WTC11 (cell line): ENCODE measurements at regions not wholly inside any gene's neighbourhood (a gene's known extent, or its start where the extent isn't known, plus 50 kb on each side); places are given as distances from the start of the nearest gene placed in this dataset.

Experiments
- ATAC-seq: fragments of 200-7000 bp; cut with Tn5 transposase; 2 replicates; pipeline ENCODE4 v1.10.0; 2021; ENCODE audit warnings: mild to moderate bottlenecking, moderate library complexity
- CTCF ChIA-PET: fragments of 300-600 bp; sonication (Branson Sonifier 250); formaldehyde crosslinking; loops from one replicate; lab custom pipeline; 2021; ENCODE audit warnings: antibody characterized with exemption; lab: Charles Lee
- POLR2A ChIA-PET: fragments of 350-600 bp; sonication (Branson Sonifier 250); formaldehyde crosslinking; loops from one replicate; lab custom pipeline; 2021; ENCODE audit warnings: antibody characterized with exemption; lab: Charles Lee
- DNase-seq: peaks from one replicate; pipeline ENCODE4 v3.0.0; 2021; ENCODE audit warnings: low spot score
- H3K27ac Mint-ChIP-seq: 2 replicates; pipeline ENCODE4 v1.8.0; 2021; ENCODE audit warnings: mixed read lengths
- H3K27me3 Mint-ChIP-seq: 2 replicates; pipeline ENCODE4 v1.8.0; 2021; ENCODE audit warnings: low read depth, mild to moderate bottlenecking, moderate library complexity, mixed read lengths
- H3K36me3 Mint-ChIP-seq: 2 replicates; pipeline ENCODE4 v1.8.0; 2021; ENCODE audit warnings: mixed read lengths
- H3K4me1 Mint-ChIP-seq: 2 replicates; pipeline ENCODE4 v1.8.0; 2022; ENCODE audit warnings: mixed read lengths
- H3K4me3 Mint-ChIP-seq: 2 replicates; pipeline ENCODE4 v1.8.0; 2021; ENCODE audit warnings: mild to moderate bottlenecking, moderate library complexity, mixed read lengths
- H3K9me3 Mint-ChIP-seq: 2 replicates; pipeline ENCODE4 v1.8.0; 2021; ENCODE audit warnings: mixed read lengths
- AR ChIP-seq: fragments of 250-450 bp; sonication (Bioruptor Pico); IDR thresholded peaks from 2 replicates; pipeline ENCODE4 v1.9.0; 2021; ENCODE audit warnings: mild to moderate bottlenecking
- E2F4 ChIP-seq: sonication (generic); formaldehyde crosslinking; IDR thresholded peaks from 2 replicates; pipeline ENCODE4 v1.8.1; 2022; ENCODE audit warnings: low read depth, mild to moderate bottlenecking, moderate library complexity, missing genetic modification reagents, borderline replicate concordance
- EMX1 ChIP-seq: fragments of 250-450 bp; sonication (Bioruptor Pico); IDR thresholded peaks from 2 replicates; pipeline ENCODE4 v1.8.0; 2021; ENCODE audit warnings: mild to moderate bottlenecking
- FOXP1 ChIP-seq: sonication (generic); formaldehyde crosslinking; IDR thresholded peaks from 2 replicates; pipeline ENCODE4 v1.8.0; 2022; ENCODE audit warnings: missing genetic modification reagents, mild to moderate bottlenecking, moderate library complexity, borderline replicate concordance
- GABPB1 ChIP-seq: sonication (generic); formaldehyde crosslinking; IDR thresholded peaks from 2 replicates; pipeline ENCODE4 v1.8.1; 2023; ENCODE audit warnings: mild to moderate bottlenecking, missing genetic modification reagents
- GTF2I ChIP-seq: fragments of 250-450 bp; sonication (Bioruptor Pico); conservative IDR thresholded peaks from 2 replicates; pipeline ENCODE4 v1.4.0; 2021; ENCODE audit warnings: mild to moderate bottlenecking
- HMGXB4 ChIP-seq: sonication (generic); formaldehyde crosslinking; IDR thresholded peaks from 2 replicates; pipeline ENCODE4 v1.8.1; 2023; ENCODE audit warnings: mild to moderate bottlenecking, moderate library complexity, missing genetic modification reagents
- OVOL2 ChIP-seq: fragments of 250-450 bp; sonication (Bioruptor Pico); IDR thresholded peaks from 2 replicates; pipeline ENCODE4 v1.9.0; 2021; ENCODE audit warnings: mild to moderate bottlenecking, borderline replicate concordance
- SP1 ChIP-seq: sonication (generic); formaldehyde crosslinking; conservative IDR thresholded peaks from 2 replicates; pipeline ENCODE4 v1.8.1; 2022; ENCODE audit warnings: missing genetic modification reagents
- TEAD4 ChIP-seq: sonication (generic); formaldehyde crosslinking; IDR thresholded peaks from 2 replicates; pipeline ENCODE4 v1.8.0; 2022; ENCODE audit warnings: mild to moderate bottlenecking, missing genetic modification reagents
- ZBTB21 ChIP-seq: sonication (generic); formaldehyde crosslinking; IDR thresholded peaks from 2 replicates; pipeline ENCODE4 v1.8.1; 2023; ENCODE audit warnings: mild to moderate bottlenecking, missing genetic modification reagents, borderline replicate concordance
- ZNF232 ChIP-seq: sonication (generic); formaldehyde crosslinking; IDR thresholded peaks from 2 replicates; pipeline ENCODE4 v1.8.0; 2022; ENCODE audit warnings: mild to moderate bottlenecking, missing genetic modification reagents
- ZNF263 ChIP-seq: sonication (generic); formaldehyde crosslinking; IDR thresholded peaks from 2 replicates; pipeline ENCODE4 v1.8.1; 2022; ENCODE audit warnings: low read depth, mild to moderate bottlenecking, moderate library complexity, missing genetic modification reagents
- ZNF317 ChIP-seq: sonication (generic); formaldehyde crosslinking; IDR thresholded peaks from 2 replicates; pipeline ENCODE4 v1.8.1; 2023; ENCODE audit warnings: low read depth, mild to moderate bottlenecking, moderate library complexity, missing genetic modification reagents, borderline replicate concordance
- ZNF671 ChIP-seq: fragments of 250-450 bp; sonication (Bioruptor Pico); IDR thresholded peaks from 2 replicates; pipeline ENCODE4 v1.8.0; 2021; ENCODE audit warnings: mild to moderate bottlenecking
- TF ChIP-seq, protein P1 (sequence below): sonication (generic); formaldehyde crosslinking; IDR thresholded peaks from 2 replicates; pipeline ENCODE4 v1.8.1; 2023; ENCODE audit warnings: mild to moderate bottlenecking, missing genetic modification reagents, moderate library complexity
- TF ChIP-seq, protein P2 (sequence below): sonication (generic); formaldehyde crosslinking; IDR thresholded peaks from 2 replicates; pipeline ENCODE4 v1.8.1; 2022; ENCODE audit warnings: low read depth, missing genetic modification reagents, borderline replicate concordance
- TF ChIP-seq, protein P3 (sequence below): sonication (generic); formaldehyde crosslinking; IDR thresholded peaks from 2 replicates; pipeline ENCODE4 v1.8.1; 2023; ENCODE audit warnings: mild to moderate bottlenecking, missing genetic modification reagents
- TF ChIP-seq, protein P4 (sequence below): sonication (generic); formaldehyde crosslinking; IDR thresholded peaks from 2 replicates; pipeline ENCODE4 v1.8.0; 2022; ENCODE audit warnings: mild to moderate bottlenecking, missing genetic modification reagents

- no peak overlapping the region for H3K4me3 Mint-ChIP-seq
- no peak overlapping the region for H3K27ac Mint-ChIP-seq
- H3K36me3 Mint-ChIP-seq: no peaks in the 10 kb centered on the region
- TF ChIP-seq ZNF263 (CRISPR knock-in tag) (no peak), GABPB1 (CRISPR knock-in tag) (no peak), AR (no peak), HMGXB4 (CRISPR knock-in tag) (no peak), FOXP1 (CRISPR knock-in tag) (no peak), GTF2I (CRISPR knock-in tag) (no peak), ZNF317 (CRISPR knock-in tag) (no peak), OVOL2 (CRISPR knock-in tag) (no peak), EMX1 (CRISPR knock-in tag) (no peak), ZNF232 (no peak), ZBTB21 (CRISPR knock-in tag) (no peak), TEAD4 (no peak), ZNF671 (CRISPR knock-in tag) (no peak), SP1 (CRISPR knock-in tag) (no peak), E2F4 (no peak)
- TF ChIP-seq, protein P1, sequence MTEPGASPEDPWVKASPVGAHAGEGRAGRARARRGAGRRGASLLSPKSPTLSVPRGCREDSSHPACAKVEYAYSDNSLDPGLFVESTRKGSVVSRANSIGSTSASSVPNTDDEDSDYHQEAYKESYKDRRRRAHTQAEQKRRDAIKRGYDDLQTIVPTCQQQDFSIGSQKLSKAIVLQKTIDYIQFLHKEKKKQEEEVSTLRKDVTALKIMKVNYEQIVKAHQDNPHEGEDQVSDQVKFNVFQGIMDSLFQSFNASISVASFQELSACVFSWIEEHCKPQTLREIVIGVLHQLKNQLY: no peak
- TF ChIP-seq, protein P2, sequence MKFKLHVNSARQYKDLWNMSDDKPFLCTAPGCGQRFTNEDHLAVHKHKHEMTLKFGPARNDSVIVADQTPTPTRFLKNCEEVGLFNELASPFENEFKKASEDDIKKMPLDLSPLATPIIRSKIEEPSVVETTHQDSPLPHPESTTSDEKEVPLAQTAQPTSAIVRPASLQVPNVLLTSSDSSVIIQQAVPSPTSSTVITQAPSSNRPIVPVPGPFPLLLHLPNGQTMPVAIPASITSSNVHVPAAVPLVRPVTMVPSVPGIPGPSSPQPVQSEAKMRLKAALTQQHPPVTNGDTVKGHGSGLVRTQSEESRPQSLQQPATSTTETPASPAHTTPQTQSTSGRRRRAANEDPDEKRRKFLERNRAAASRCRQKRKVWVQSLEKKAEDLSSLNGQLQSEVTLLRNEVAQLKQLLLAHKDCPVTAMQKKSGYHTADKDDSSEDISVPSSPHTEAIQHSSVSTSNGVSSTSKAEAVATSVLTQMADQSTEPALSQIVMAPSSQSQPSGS (CRISPR knock-in tag): no peak
- TF ChIP-seq, protein P3, sequence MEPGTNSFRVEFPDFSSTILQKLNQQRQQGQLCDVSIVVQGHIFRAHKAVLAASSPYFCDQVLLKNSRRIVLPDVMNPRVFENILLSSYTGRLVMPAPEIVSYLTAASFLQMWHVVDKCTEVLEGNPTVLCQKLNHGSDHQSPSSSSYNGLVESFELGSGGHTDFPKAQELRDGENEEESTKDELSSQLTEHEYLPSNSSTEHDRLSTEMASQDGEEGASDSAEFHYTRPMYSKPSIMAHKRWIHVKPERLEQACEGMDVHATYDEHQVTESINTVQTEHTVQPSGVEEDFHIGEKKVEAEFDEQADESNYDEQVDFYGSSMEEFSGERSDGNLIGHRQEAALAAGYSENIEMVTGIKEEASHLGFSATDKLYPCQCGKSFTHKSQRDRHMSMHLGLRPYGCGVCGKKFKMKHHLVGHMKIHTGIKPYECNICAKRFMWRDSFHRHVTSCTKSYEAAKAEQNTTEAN (CRISPR knock-in tag): no peak
- TF ChIP-seq, protein P4, sequence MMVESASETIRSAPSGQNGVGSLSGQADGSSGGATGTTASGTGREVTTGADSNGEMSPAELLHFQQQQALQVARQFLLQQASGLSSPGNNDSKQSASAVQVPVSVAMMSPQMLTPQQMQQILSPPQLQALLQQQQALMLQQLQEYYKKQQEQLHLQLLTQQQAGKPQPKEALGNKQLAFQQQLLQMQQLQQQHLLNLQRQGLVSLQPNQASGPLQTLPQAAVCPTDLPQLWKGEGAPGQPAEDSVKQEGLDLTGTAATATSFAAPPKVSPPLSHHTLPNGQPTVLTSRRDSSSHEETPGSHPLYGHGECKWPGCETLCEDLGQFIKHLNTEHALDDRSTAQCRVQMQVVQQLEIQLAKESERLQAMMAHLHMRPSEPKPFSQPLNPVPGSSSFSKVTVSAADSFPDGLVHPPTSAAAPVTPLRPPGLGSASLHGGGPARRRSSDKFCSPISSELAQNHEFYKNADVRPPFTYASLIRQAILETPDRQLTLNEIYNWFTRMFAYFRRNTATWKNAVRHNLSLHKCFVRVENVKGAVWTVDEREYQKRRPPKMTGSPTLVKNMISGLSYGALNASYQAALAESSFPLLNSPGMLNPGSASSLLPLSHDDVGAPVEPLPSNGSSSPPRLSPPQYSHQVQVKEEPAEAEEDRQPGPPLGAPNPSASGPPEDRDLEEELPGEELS (CRISPR knock-in tag): no peak
- DNase-seq (no peak), ATAC-seq (no peak)
- H3K4me1 Mint-ChIP-seq: peaks cover 21% of the 10 kb centered on the region
- H3K27me3 Mint-ChIP-seq: no peaks in the 10 kb centered on the region
- POLR2A ChIA-PET: no interaction called here
- no peaks in the 10 kb centered on the region for H3K9me3 Mint-ChIP-seq
- CTCF ChIA-PET: no interaction called here
These were observed 101.4 kb upstream of the LRIG1 start for GRCh38 chr3:66602237-66602636.
